HG02885 (cell line): ENCODE measurements at regions not wholly inside any gene's neighbourhood (a gene's known extent, or its start where the extent isn't known, plus 50 kb on each side); places are given as distances from the start of the nearest gene placed in this dataset.

Experiments used
- ATAC-seq: cut with Tn5 transposase; IDR thresholded peaks from one replicate; pipeline ENCODE4 v1.9.1; 2021; ENCODE audit warnings: mild to moderate bottlenecking; ENCODE audit not compliant: unreplicated experiment, poor library complexity

DNA sequence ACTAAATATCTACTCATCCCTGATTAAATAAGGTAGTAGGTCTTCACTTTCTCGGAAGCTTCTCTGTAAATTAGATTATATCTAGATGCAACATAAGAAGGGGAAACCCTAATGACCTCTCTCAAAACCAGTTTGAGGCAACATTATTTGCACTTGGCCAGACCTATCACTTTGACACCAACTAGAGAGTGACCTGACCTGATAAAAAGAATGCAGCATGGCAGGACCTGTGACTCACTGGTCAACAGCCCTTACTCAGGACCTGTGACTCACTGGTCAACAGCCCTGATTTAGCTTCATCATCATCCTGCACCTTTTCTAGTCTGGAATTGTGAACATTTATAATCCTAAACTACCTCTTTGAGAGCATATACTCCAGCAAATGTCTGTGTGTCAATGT lies 1957.7 kb upstream of the CELF4 start:
- ATAC-seq, result no peak

DNA sequence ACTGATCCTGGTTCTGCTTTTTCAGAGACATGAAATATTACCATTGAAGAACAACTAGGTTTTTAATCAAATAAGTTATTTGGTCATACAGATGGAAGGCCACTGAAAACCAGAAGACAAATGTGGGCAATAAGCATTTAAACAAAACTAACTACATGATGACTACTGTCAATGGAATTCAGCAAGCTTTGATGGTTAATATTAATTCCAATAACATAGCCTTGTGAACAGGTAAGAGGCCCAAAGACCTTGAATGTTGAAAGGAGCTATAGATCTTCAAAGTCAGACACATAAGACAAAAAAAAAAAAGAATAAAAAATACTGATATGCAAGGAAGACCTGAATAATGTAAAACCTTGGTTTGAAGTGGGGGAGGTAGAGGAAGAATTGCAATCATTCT lies 1955.6 kb upstream of the CELF4 start:
- ATAC-seq, result no peak

DNA sequence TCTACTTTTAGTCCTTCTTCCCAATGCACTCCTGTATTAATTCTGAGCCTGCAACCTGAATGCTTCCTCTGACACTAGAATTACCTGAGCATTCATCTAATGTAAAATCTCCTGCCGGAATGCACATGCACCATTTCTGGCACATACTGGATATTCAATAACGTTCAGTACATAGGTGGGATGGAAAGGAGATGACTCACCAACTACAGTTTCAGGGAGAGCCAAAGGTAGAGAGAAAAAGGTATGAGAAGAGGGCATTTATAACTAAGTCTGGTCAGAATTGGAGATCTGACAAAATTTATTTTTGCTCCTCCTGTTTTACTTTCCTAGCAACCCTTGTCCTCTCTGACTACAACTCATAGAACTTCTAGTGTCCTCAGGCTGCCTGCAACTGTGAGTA lies 1954.1 kb upstream of the CELF4 start:
- no peak for ATAC-seq

DNA sequence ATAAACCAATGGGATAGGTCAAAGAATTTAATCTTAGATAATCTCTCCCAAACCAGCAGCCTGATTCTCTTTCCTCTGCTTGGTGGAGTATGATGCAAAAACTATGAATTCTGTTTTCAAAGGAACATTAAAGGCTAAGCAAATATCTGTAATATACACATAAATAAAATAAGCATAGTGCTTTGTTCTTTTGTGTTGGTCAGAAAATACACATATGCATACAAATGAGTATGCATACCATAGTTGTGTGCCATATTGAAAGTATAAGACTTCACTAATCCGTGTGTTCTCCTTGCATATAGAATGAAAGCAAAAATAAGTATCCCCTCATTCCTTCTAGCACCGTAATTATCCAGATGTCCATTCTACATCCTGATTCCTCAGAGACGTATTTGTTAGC lies 1949.7 kb upstream of the CELF4 start:
- no peak for ATAC-seq

DNA sequence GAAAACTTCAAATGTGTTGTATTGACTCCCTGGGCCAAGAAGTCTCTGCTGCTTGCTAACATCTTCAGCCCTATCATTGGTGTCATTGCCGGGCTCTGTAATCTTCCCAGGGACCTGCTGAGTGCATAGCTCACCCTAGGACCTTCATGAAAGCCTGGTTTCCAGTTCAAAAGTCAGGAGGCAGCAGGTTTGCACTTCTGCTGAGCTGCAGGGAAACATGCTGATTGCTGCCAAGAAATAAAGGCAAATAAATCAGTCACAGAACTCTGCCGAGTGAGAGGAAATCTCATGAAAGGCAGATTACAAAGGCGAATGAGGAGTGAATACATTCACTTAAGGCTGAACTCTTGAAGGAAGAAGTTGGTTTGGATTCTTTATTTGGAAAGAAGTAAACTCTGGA lies 1947.6 kb upstream of the CELF4 start:
- no peak for ATAC-seq

DNA sequence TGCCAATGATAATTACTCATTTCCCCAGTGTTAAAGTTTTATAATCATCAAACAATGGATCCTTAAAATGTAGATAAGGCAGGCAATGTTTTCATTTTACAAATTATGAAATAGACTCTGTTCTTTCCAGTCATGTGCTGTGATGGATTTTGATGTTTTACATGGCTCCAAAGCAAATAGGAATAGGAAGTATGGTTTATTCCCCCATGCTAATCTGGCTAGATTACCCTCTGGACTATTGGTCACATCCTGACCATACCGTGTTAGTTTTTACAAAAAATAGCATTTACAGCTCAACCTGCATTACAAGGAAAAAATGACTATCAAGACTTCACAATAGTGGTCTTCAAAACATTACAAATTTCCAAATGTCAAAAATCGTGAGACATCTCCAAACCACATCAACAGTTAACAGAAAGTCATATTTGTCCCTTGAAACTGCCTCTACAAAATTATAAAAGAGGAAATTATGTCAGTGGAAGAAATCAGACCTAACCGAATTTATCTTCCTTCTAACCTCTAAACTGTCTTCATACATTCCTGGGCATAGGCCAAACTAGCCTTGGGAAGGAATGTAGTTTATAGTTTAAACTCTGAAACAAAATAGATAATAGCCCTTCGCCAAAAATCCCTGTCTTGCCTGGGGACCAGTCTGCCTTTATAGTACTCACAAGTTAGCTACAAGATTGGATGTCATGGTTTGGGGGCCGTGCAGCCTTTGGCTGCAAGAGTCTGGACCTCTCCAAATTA lies 1941.2 kb upstream of the CELF4 start:
- no peak for ATAC-seq

DNA sequence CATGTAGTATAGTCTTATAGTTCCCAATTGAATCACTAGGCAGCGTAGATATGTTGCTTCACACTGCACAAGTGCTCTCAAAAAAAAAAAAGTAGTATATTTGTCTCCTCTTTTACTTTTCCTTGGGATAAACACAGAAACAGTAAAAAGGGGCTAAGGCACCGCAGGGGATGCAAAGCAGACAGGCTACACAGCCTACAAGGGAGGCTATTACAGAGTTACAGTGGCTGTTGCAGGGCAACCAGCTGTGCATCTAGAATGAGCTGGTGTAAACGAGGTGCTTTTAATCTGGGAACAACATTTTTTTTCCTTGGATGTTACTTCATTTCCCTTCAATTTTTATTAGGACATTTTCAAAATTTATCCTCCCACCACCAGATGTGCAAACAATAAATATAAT lies 1934.7 kb upstream of the CELF4 start:
- ATAC-seq, result no peak

DNA sequence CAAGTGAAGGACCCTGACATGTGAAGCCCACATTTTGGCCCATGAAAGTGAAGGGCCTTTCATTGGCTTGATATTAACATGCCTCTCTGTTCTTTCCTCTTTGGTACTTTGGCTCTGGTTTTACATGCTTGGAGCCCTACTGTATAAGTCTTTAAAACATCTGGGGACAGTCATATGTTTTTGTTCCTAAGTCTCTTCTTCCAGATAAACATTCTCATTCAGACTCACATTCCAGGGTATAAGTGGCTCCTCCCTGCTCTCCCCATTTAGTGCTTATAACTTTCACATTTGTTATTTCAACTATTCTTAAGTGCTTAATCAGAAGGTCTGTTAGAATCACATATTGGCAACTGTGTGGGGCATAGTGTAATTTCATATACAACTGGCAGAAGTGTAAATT lies 1932.2 kb upstream of the CELF4 start:
- no peak for ATAC-seq

DNA sequence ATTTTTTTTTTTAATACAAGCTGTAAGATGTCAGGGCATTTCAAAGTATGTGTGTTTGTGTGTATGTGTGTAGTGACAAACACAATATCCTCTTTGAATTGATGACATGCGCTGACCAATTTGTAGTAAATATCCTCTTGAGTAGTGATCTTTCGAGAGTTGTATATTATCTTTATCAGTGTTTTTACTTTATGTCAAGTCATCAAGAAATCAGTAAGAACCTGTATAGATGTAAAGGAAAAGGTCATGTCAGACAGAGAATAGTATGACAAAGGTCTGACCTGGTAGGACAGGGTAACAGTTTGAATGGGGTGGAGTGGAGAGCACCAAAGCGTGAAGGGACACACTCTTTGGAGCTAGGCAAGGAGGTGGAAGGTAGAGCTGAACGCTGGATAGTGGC lies 1931.4 kb upstream of the CELF4 start:
- ATAC-seq, result no peak

DNA sequence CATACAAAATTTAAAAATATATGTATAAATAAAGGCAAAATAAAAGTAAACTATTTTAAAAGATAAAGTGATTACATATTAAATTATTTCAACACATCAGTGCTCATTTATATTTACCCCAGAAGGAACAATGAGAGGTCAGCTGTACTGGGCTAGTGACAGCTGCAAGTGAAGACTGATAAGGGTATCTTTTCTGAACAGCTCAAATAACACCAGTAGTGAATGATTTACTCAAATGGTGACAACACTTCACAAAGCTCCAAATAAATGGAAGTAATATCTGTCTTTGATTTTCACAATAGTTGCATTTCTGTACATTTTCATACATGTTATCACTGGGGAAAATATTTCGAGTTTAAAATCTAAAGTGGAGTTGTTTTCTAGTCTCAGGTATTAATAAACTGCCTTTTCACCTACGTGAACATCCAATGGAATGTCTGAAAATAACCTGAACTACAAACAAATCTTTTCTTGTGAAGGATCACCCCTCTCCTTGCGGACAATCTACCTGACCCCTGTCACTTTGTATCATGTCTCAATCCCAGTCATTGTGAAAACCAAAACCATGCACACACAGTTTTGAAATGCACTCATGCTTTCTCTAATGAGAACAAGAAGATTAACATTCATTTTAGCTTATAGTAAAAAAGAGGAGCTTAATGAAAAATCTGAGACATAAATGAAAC lies 1928.8 kb upstream of the CELF4 start:
- no peak for ATAC-seq

DNA sequence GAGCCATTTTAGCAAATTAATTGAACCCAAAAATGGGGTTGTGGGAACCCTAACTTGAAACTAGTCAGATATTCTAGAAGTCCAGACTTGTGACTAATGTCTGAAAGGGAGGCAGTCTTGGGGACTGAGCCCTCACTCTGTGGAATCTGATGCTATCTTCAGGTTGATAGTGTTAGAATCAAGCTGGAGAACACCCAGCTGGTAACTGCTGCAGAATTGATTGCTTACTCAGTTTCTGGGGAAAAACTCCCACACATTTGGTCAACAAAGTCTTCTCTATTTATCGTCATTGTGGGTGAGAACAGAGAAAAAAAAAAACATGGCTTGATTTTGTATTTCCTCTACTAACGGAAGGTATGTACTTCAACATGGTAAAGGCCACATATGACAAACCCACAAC lies 1925.8 kb upstream of the CELF4 start:
- no peak for ATAC-seq

DNA sequence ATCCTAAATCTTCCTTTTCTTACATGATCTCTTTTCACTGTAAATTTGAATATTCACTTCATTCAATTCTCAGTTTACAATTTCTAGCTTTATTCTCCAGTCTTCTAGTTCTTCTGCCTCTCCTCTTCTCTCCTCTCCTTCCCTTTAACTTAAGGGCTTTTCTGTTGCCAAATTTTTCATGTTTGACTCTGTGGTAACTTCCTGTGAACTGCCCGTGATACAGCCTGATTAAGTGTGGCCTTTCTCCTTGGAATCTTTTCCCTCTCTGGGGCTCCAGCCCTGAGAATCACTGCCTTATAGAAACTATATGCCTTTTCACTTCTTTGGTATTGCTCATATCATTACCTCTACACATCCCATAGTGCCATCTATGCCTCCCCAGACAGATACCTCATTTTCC lies 1923.8 kb upstream of the CELF4 start:
- no peak for ATAC-seq

DNA sequence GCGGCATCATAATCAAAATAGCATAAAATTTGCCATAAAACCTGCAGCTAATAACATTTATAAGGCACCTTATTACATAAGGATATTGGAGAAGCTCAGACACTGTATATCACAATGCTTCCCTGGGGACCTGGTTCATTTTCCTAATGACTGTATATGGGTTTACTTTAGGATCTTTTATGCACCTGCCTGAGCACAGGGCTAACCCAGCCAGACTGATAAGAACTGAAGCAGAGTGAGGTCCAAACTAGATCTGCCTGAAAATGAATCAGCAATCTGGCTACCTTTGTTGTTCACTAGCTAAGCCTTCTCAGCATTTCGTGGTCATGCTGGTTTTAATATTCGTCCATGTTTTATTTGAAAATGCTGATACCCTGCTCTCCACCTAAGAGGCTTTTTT lies 1922.3 kb upstream of the CELF4 start:
- ATAC-seq, result no peak

DNA sequence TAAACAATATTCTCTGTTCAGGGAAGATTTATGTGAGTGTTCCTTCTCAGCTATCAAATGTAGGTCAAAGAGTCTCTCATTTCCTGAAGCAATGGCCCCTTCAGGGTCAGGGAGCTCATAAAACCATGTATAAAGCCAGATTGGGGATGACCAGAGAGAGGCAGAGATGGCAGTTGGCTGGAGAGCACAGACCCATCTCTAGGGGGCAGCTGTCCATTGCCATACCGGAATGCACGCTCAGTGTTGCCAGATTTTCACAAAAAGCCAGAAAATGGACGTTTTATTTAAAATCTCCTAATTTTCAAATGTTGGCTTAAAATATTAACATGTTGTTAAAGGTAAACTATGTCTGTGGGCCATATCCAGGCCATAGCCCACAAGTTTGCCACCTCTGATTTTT lies 1920.7 kb upstream of the CELF4 start:
- ATAC-seq, result no peak

DNA sequence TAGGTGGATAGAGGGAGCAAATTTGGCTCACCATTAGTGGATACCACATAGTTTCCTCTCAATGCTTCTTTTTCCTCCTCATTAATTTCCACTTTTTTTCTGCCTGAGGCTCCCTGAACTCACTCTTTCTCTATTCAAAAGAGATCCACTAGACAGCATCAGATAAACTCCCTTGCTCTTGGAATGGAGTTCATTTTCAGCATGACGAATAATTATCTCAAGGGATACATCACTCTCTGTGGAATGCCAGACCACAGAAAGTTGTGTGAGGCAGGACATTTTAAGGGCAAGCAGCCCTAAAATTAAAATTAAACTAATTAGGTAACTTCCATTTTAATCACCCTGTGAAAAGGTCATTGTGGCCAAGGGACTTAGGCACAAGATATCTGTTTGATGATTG lies 1920.1 kb upstream of the CELF4 start:
- ATAC-seq, result no peak

DNA sequence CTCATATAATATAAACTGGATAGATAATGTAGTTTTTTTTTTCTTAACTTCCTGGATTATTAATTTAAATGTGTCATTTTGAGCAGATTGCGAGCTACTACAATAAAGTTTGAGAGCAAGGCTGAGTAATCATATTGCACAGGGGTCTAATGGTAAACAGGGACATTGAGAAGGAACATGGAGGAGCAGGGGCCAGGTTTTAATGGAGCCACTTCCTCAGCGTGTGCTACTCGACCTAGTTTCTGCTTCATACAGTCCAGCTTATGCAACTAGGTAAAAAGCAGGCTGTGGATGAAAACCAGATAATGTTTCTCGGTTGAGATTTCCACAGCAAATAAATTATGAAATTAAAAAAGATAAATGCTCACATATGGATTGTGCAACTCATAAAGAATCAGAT lies 1915.7 kb upstream of the CELF4 start:
- no peak for ATAC-seq

DNA sequence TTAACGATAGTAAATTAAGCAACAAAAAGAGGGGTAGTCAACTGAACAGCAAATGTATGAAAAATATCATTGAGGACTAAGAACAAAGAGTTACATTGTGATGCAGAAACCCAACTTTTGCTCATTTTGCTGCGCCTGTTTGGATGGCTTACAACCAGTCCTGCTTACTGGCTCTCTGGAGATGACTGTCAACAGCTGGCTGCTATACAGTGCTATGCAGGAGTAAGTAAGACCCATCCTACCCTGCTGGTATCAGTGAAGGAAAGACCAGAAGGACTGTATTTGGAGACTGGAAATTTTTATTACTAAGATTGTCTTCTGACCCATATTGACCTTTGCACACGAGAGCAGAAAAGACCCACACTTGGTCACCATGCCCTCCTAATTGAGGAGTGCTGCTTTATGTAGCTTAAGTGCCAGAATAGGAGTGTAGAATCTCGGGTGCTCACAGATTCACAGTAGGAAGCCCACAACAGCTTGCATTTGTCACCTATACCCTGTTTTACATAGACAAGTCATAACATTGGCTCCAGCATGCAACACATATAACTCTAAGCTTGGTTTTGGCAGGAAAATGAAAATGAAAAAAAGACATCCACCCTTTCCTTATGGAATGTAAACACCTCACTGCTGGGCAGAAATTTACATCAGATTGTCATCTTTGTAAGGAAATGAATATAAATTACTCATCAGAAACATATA lies 1915.0 kb upstream of the CELF4 start:
- ATAC-seq, result no peak

DNA sequence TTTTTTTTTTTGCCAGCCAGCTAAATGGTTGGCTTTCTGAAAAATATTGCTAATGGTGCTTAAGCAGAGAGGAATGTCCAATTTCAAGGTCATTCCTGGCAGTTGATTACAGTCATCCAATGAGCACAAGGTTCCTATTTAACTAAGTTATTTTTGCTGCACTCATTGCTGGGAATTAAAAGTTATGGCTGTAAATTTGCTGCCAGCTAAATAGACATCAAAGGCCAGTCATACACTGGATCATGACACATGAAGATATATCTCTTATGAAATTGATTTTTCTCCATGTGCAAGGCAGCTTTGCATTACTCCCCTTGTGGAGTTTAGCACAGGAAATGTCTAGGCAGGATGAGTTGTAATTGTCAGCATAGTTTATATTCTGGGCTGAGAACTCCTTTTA lies 1898.4 kb upstream of the CELF4 start:
- ATAC-seq, result no peak

DNA sequence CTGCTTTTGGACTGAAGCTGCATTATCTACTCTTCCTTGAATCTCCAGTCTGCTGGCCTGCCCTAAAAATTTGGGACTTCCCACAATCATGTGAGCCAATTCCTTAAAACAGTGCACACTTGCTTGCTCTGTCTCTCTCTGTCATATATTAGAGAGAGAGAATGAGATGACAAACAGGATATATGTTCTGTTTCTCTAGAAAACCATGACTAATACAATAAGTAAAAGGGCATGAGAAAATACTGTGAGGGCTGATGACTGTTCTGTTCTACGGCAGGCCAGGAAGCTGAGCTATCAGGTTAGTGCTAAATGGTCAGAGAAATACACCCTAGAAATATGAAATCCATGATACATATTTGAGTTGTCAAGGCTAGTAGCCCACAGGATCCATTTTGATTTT lies 1896.8 kb upstream of the CELF4 start:
- no peak for ATAC-seq

DNA sequence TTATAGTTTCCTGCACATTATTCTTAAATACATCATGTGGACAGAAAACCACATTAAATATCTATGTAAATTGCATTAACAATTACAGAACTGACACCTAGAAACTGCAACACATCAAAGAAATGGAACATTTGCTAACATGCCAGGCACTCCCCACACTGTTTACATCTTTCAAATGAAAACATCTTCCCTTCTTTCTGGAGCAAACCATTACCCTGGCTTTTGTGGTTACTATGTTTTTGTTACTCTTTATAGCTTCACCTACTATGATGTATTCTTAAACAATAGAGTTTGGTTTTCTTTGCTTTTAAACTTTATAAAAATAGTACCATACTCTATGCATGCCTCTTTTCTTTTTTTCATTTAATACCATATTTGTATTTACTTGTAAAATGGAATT lies 1894.5 kb upstream of the CELF4 start:
- ATAC-seq, result no peak

DNA sequence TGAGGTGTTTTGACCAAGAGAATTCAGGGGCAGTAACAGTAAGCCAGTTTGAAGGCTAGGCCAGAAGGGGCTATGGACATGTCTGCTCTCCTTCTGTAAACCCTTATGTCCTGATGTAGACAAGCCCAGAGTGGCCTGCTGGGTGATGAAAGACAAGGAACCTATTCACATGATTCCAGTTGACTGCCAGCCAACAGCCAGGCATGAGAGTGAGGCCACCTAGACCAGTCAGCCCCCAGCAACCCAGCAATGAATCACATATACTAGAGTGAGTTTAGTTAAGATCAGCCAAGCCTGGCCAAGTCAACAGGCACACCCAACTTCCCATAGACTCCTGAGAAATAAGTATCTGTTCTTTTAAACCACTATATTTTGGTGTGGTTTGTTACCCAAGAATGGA lies 1889.7 kb upstream of the CELF4 start:
- ATAC-seq, result no peak

DNA sequence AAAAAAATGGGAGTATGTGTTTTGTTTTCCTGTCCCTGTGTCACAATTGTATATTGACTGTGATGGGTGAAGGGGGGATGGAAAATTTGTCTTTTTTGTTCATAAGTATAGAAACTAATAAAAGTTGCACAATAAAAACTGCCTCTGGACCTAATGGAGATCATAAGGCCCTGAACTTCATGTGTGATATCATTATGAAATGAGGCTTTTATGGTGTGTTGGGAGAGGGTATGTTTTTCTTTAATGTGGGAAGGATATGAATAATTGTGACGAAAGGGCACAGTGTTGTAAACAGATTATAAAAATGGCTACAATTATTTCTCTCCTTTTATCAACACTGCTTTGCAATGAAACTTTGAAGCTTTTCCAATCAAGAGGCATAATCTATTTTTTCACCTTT lies 1889.3 kb upstream of the CELF4 start:
- no peak for ATAC-seq
